H1 (cell line): ENCODE measurements at regions not wholly inside any gene's neighbourhood (a gene's known extent, or its start where the extent isn't known, plus 50 kb on each side); places are given as distances from the start of the nearest gene placed in this dataset.

ENCODE experiments used
- CHD7 ChIP-seq: fragments of 300-600 bp; sonication (generic); IDR thresholded peaks from 2 replicates; pipeline ENCODE4 v1.7.1; 2012; ENCODE audit warnings: low read length, moderate library complexity, mild to moderate bottlenecking, inconsistent platforms; ENCODE audit not compliant: insufficient replicate concordance
- CTBP2 ChIP-seq: IDR thresholded peaks from 2 replicates; pipeline ENCODE4 v1.7.0; 2011; ENCODE audit warnings: borderline replicate concordance, mild to moderate bottlenecking, moderate library complexity, mixed read lengths, low read length; ENCODE audit not compliant: insufficient read depth, insufficient read length
- EP300 ChIP-seq, 2 experiments: IDR thresholded peaks; 1 replicate in 1 of 2; 2 replicates in 1 of 2; pipeline ENCODE4 v1.6.1; 2011 to 2012; ENCODE audit warnings: low read depth in 2 of 2, low read length in 2 of 2, mild to moderate bottlenecking in 2 of 2, borderline replicate concordance in 1 of 2, inconsistent platforms in 1 of 2, moderate library complexity in 1 of 2
- GTF2F1 ChIP-seq: IDR thresholded peaks from 2 replicates; pipeline ENCODE4 v1.6.1; 2012; ENCODE audit warnings: low read depth, low read length, improper control_type of control experiment, borderline replicate concordance
- POLR2A ChIP-seq, 2 experiments: IDR thresholded peaks; 1 replicate in 1 of 2; 2 replicates in 1 of 2; pipeline ENCODE4 v1.6.1; 2011; ENCODE audit warnings: low read depth in 2 of 2, low read length in 2 of 2, mild to moderate bottlenecking in 2 of 2; ENCODE audit errors: control extremely low read depth in 1 of 2
- SIX5 ChIP-seq: IDR thresholded peaks from 2 replicates; pipeline ENCODE4 v1.6.1; 2011; ENCODE audit warnings: mild to moderate bottlenecking, low read depth, low read length
- TF ChIP-seq, protein P1 (sequence below): IDR thresholded peaks from 2 replicates; pipeline ENCODE4 v1.6.1; 2011; ENCODE audit warnings: low read depth, mild to moderate bottlenecking, low read length; ENCODE audit not compliant: insufficient read depth

- TF ChIP-seq CHD7 (no peak), POLR2A (IDR thresholded peaks at IDR 0.05; ENCODE audit: control extremely low read depth in 1 of 2, low read depth in 2 of 2, low read length in 2 of 2) (no peak), GTF2F1 (no peak), CTBP2 (no peak), EP300 (IDR thresholded peaks at IDR 0.05; ENCODE audit: borderline replicate concordance in 1 of 2, low read depth in 2 of 2, low read length in 2 of 2) (no peak), SIX5 (no peak)
- TF ChIP-seq, protein P1, sequence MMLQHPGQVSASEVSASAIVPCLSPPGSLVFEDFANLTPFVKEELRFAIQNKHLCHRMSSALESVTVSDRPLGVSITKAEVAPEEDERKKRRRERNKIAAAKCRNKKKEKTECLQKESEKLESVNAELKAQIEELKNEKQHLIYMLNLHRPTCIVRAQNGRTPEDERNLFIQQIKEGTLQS = no peak
These were observed 287.6 kb downstream of the DIPK2A start (continued) for GRCh38 chr3:144259267-144259666.
